Tibial nerve (tissue), 4 donors: ENCODE measurements at regions not wholly inside any gene's neighbourhood (a gene's known extent, or its start where the extent isn't known, plus 50 kb on each side); places are given as distances from the start of the nearest gene placed in this dataset.

Experiments used
- DNase-seq, 2 donors: peaks; one replicate each; pipeline ENCODE4 v3.0.0-alpha.2; 2019; ENCODE audit warnings: low spot score in 2 of 2
- H3K27ac ChIP-seq, 4 donors: fragments of 200-600 bp; sonication (generic) in 3 of 4; one replicate each; pipeline ENCODE4 v1.5.1; 2017 to 2019; ENCODE audit warnings: mild to moderate bottlenecking in 1 of 4
- H3K27me3 ChIP-seq, 2 donors: fragments of 200-600 bp; sonication (generic) in 1 of 2; one replicate each; pipeline versions ENCODE4 v1.5.1 to v1.6.0; 2017 to 2019
- H3K36me3 ChIP-seq, 3 donors: fragments of 200-600 bp; sonication (generic); one replicate each; pipeline ENCODE4 v1.5.1; 2018 to 2019
- H3K4me1 ChIP-seq, 4 donors: fragments of 200-600 bp; sonication (generic) in 3 of 4; one replicate each; pipeline ENCODE4 v1.5.1; 2017 to 2019
- H3K4me3 ChIP-seq, 4 donors: fragments of 200-600 bp; sonication (generic) in 3 of 4; one replicate each; pipeline ENCODE4 v1.5.1; 2017 to 2019; ENCODE audit warnings: mild to moderate bottlenecking in 1 of 4, moderate library complexity in 1 of 4
- H3K9me3 ChIP-seq, 4 donors: fragments of 200-600 bp; sonication (generic) in 3 of 4; one replicate each; pipeline ENCODE4 v1.5.1; 2017 to 2019
- CTCF ChIP-seq, 5 experiments: fragments of 200-600 bp in 3 of 5; fragments of 450-650 bp in 2 of 5; sonication (generic) in 3 of 5; IDR thresholded peaks; one replicate each; pipeline ENCODE4 v1.5.1; 2016 to 2019; ENCODE audit warnings: antibody characterized with exemption in 5 of 5, mild to moderate bottlenecking in 3 of 5, moderate library complexity in 2 of 5
- EP300 ChIP-seq, 2 donors: sonication (generic); formaldehyde crosslinking; IDR thresholded peaks; one replicate each; pipeline ENCODE4 v1.6.1; 2017; ENCODE audit warnings: antibody characterized with exemption in 2 of 2, mild to moderate bottlenecking in 1 of 2
- POLR2A ChIP-seq, 2 donors: fragments of 450-650 bp; IDR thresholded peaks; one replicate each; pipeline ENCODE4 v1.6.1; 2017; ENCODE audit warnings: antibody characterized with exemption in 2 of 2, mild to moderate bottlenecking in 2 of 2, moderate library complexity in 2 of 2
- WGBS, 2 donors: methylation state at CpG; one replicate each; pipeline ENCODE4 v1.1.5; 2018; 5-methylcytosine and 5-hydroxymethylcytosine counted together

DNA sequence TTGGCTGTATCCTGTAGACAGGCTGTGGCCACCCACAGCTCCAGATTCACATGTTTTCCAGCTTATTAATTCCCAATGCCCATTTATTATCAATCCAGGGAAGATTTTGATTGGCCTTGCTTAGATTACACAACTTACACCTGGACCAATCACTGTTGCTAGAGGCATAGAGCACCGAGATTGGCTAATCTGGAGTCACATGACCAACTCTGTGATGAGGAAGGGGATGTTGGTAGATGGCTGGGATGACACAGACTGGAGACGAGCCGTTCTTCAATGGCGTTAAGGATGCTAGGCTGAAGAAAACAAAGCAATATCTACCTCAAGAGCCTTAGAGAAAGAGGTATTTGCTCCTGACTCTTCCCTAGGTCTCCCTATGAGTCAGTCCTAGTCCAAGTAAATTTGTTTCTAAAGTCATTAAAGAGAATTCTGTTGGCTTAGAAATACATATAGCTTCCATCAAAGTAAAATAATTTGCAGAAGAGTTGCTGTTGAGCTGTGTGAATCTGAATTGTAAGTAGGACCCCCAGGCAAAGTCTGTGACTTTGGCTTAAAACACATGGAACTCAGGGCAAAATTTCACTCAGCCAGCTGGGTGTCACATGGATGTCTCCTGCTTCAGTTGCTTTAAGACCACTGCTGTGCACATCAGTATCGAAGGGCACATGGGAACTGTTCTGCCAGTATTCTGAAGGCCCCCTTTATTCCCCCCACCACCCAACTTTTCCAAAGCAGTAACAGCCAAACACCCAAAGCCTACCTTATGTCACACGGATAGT, 326.4 kb upstream of the KLF4 start:
- no peak for DNase-seq
- no peak overlapping the region for H3K27ac ChIP-seq
- H3K4me3 ChIP-seq: no peak overlapping the region
- H3K4me1 ChIP-seq: peaks cover 0 to 11% (median 6%) of the 10 kb centered on the region in 4 donors
- H3K36me3 ChIP-seq: no peaks in the 10 kb centered on the region
- no peak for TF ChIP-seq POLR2A (IDR thresholded peaks at IDR 0.05)
- TF ChIP-seq CTCF (IDR thresholded peaks at IDR 0.05): no peak
- TF ChIP-seq EP300 (IDR thresholded peaks at IDR 0.05): no peak
- H3K27me3 ChIP-seq: no peaks in the 10 kb centered on the region
- WGBS, 2 donors: 79 to 82% methylated on average over 6 of the region's 6 CpGs
- H3K9me3 ChIP-seq: no peaks in the 10 kb centered on the region

- 95 to 97% methylated on average over 6 of the region's 6 CpGs for WGBS, 2 donors
- Histone ChIP-seq H3K4me3 (no peak overlapping the region), H3K27me3 (no peaks in the 10 kb centered on the region), H3K27ac (no peak overlapping the region), H3K4me1 (peaks cover 0 to 4% (median 0%) of the 10 kb centered on the region in 4 donors), H3K9me3 (no peaks in the 10 kb centered on the region), H3K36me3 (no peaks in the 10 kb centered on the region)
- TF ChIP-seq EP300 (IDR thresholded peaks at IDR 0.05) (no peak), POLR2A (IDR thresholded peaks at IDR 0.05) (no peak), CTCF (IDR thresholded peaks at IDR 0.05) (no peak)
- DNase-seq: no peak
These were observed 323.7 kb upstream of the KLF4 start for GRCh38 chr9:107813287-107813686.

- no peak overlapping the region for H3K4me3 ChIP-seq
- H3K4me1 ChIP-seq: peaks cover 0 to 4% (median 0%) of the 10 kb centered on the region in 4 donors
- no peaks in the 10 kb centered on the region for H3K27me3 ChIP-seq
- no peaks in the 10 kb centered on the region for H3K36me3 ChIP-seq
- H3K9me3 ChIP-seq: no peaks in the 10 kb centered on the region
- 74 to 82% methylated on average over 6 of the region's 6 CpGs for WGBS, 2 donors
- TF ChIP-seq EP300 (IDR thresholded peaks at IDR 0.05) (no peak), CTCF (IDR thresholded peaks at IDR 0.05) (no peak), POLR2A (IDR thresholded peaks at IDR 0.05) (no peak)
- no peak overlapping the region for H3K27ac ChIP-seq
- DNase-seq: no peak
These were observed 320.9 kb upstream of the KLF4 start for GRCh38 chr9:107810461-107810961.

- peaks cover 0 to 4% (median 0%) of the 10 kb centered on the region in 4 donors for H3K4me1 ChIP-seq
- H3K27me3 ChIP-seq: no peaks in the 10 kb centered on the region
- 75% methylated on average over 5 of the region's 5 CpGs for WGBS, 2 donors
- H3K4me3 ChIP-seq: no peak overlapping the region
- no peaks in the 10 kb centered on the region for H3K9me3 ChIP-seq
- H3K27ac ChIP-seq: no peak overlapping the region
- TF ChIP-seq POLR2A (IDR thresholded peaks at IDR 0.05) (no peak), CTCF (IDR thresholded peaks at IDR 0.05) (no peak), EP300 (IDR thresholded peaks at IDR 0.05) (no peak)
- DNase-seq: no peak
- H3K36me3 ChIP-seq: no peaks in the 10 kb centered on the region
These were observed 320.4 kb upstream of the KLF4 start for GRCh38 chr9:107809871-107810460.

GRCh38 chr9:107807183-107807582, 317.6 kb upstream of the KLF4 start:
- Histone ChIP-seq H3K4me3 (no peak overlapping the region), H3K27me3 (no peaks in the 10 kb centered on the region), H3K9me3 (no peaks in the 10 kb centered on the region), H3K36me3 (no peaks in the 10 kb centered on the region), H3K27ac (no peak overlapping the region), H3K4me1 (peaks cover 0 to 4% (median 0%) of the 10 kb centered on the region in 4 donors)
- no peak for TF ChIP-seq EP300 (IDR thresholded peaks at IDR 0.05)
- WGBS, 2 donors: 83 to 92% methylated on average over 4 of the region's 4 CpGs
- DNase-seq: no peak
